ENCODE measurements at regions not wholly inside any gene's neighbourhood (a gene's known extent, or its start where the extent isn't known, plus 50 kb on each side); places are given as distances from the start of the nearest gene placed in this dataset.

- Histone ChIP-seq H3K4me1 (replicated peaks in 1 of 2) (no peaks in the 10 kb centered on the region), H3K4me3 (no peak overlapping the region), H3K36me3 (replicated peaks in 1 of 2) (no peaks in the 10 kb centered on the region), H3K9me3 (replicated peaks in 1 of 3) (no peaks in the 10 kb centered on the region), H3K27ac (no peak overlapping the region), H3K27me3 (no peaks in the 10 kb centered on the region)
- WGBS, 4 donors = 62 to 78% (median 70%) methylated on average over 5 of the region's 5 CpGs
- no peak for DNase-seq
- TF ChIP-seq, protein P1, sequence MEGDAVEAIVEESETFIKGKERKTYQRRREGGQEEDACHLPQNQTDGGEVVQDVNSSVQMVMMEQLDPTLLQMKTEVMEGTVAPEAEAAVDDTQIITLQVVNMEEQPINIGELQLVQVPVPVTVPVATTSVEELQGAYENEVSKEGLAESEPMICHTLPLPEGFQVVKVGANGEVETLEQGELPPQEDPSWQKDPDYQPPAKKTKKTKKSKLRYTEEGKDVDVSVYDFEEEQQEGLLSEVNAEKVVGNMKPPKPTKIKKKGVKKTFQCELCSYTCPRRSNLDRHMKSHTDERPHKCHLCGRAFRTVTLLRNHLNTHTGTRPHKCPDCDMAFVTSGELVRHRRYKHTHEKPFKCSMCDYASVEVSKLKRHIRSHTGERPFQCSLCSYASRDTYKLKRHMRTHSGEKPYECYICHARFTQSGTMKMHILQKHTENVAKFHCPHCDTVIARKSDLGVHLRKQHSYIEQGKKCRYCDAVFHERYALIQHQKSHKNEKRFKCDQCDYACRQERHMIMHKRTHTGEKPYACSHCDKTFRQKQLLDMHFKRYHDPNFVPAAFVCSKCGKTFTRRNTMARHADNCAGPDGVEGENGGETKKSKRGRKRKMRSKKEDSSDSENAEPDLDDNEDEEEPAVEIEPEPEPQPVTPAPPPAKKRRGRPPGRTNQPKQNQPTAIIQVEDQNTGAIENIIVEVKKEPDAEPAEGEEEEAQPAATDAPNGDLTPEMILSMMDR (IDR thresholded peaks at IDR 0.05) = no peak
- TF ChIP-seq POLR2A (IDR thresholded peaks at IDR 0.05) = no peak
- intact Hi-C loops (cut with DNase I) = no loop called here
Observed at GRCh38 chr4:81802285-81802846, 330.7 kb upstream of the RASGEF1B start.

- Histone ChIP-seq H3K27me3 (no peaks in the 10 kb centered on the region), H3K4me1 (replicated peaks in 1 of 2) (no peaks in the 10 kb centered on the region), H3K4me3 (no peak overlapping the region), H3K36me3 (replicated peaks in 1 of 2) (no peaks in the 10 kb centered on the region), H3K9me3 (replicated peaks in 1 of 3) (no peaks in the 10 kb centered on the region), H3K27ac (no peak overlapping the region)
- no peak for DNase-seq
- intact Hi-C loops (cut with DNase I) = no loop called here
- 90 to 94% (median 90%) methylated on average over 1 of the region's 1 CpG for WGBS, 4 donors
- no peak for TF ChIP-seq POLR2A (IDR thresholded peaks at IDR 0.05)
- TF ChIP-seq, protein P1 (IDR thresholded peaks at IDR 0.05) = no peak
Observed at GRCh38 chr4:81799371-81799770, 327.7 kb upstream of the RASGEF1B start.

DNA sequence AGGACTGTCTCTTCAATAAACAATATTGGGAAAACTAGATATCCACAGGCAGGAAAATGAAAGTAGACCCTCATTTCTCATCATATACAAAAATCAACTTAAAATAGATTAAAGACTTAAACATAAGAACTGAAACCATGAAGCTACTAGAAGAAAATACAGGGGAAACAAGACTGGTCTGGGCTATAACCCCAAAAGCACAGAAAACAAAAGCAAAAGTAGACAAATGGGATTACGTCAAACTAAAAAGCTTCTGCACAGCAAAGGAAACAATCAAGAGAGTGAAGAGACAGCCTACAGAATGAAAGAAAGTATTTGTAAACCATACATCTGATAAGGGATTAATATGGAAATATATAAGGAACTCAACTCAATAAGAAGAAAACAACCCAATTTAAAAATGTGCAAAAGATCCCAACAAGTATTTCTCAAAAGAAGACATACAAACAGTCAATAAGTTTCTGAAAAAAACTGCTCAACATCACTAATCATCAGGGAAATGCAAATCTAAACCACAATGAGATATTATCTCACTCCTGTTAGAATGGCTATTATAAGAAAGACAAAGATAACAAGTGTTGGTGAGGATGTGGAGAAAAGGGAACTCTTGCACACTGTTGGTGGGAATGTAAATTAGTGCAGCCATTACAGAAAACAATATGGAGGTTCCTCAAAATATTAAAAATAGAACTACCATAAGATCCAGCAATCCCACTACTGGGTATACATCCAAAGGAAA is 325.3 kb upstream of the RASGEF1B start:
- no peak for DNase-seq
- H3K4me1 ChIP-seq (replicated peaks in 1 of 2) = no peaks in the 10 kb centered on the region
- no peaks in the 10 kb centered on the region for H3K27me3 ChIP-seq
- no peaks in the 10 kb centered on the region for H3K36me3 ChIP-seq (replicated peaks in 1 of 2)
- intact Hi-C loops (cut with DNase I) = no loop called here
- WGBS, 4 donors = 72 to 86% (median 77%) methylated on average over 1 of the region's 1 CpG
- no peaks in the 10 kb centered on the region for H3K9me3 ChIP-seq (replicated peaks in 1 of 3)
- no peak overlapping the region for H3K27ac ChIP-seq
- no peak overlapping the region for H3K4me3 ChIP-seq
- TF ChIP-seq POLR2A (IDR thresholded peaks at IDR 0.05) = no peak
- TF ChIP-seq, protein P1 (IDR thresholded peaks at IDR 0.05) = no peak

DNA sequence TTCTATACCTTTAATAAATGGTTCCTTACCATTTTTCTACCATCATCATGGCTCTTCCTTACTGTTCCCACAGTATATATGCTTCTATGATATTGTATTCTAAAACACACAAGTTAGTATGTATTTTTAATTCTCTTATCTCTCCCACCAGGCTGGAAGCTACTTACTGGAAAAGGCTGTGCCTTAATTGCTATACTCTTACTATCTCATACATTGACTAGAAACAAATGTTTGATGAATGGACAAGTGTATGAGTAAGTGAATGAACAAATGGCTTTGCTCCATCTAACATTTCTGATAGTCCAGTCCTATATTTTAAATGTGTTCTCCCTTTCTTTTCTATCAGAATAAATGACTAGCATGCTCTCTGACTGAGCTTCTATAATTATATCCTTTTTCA is 320.8 kb upstream of the RASGEF1B start:
- intact Hi-C loops (cut with DNase I) = no loop called here
- TF ChIP-seq, protein P1 (IDR thresholded peaks at IDR 0.05) = no peak
- TF ChIP-seq POLR2A (IDR thresholded peaks at IDR 0.05) = no peak

More for the DNA sequence above, 320.8 kb upstream of the RASGEF1B start:
- no peaks in the 10 kb centered on the region for H3K4me1 ChIP-seq (replicated peaks in 1 of 2)
- H3K9me3 ChIP-seq (replicated peaks in 1 of 3) = no peaks in the 10 kb centered on the region
- no peak overlapping the region for H3K4me3 ChIP-seq
- H3K27me3 ChIP-seq = no peaks in the 10 kb centered on the region
- no peak for DNase-seq
- no peaks in the 10 kb centered on the region for H3K36me3 ChIP-seq (replicated peaks in 1 of 2)
- H3K27ac ChIP-seq = no peak overlapping the region
